GM12878 (cell line): ENCODE measurements at regions not wholly inside any gene's neighbourhood (a gene's known extent, or its start where the extent isn't known, plus 50 kb on each side); places are given as distances from the start of the nearest gene placed in this dataset.

Experiments used
- ATAC-seq: fragments of 200-7000 bp; cut with Tn5 transposase; 3 replicates; pipeline ENCODE4 v1.9.1; 2020; ENCODE audit warnings: mild to moderate bottlenecking, moderate library complexity
- BruUV-seq: library from RNA; stranded (reverse); fragments of 400-500 nt; replicated peaks from 2 replicates; lab custom pipeline; 2021; lab: Mats Ljungman, UMichigan
- CTCF ChIA-PET: fragments of 300-600 bp; sonication (Branson Sonifier 250); formaldehyde crosslinking; extraction: SDS; loops from one replicate; lab custom pipeline; 2021; ENCODE audit warnings: inconsistent platforms; lab: Yijun Ruan, JAX
- POLR2A ChIA-PET: fragments of 350-600 bp; formaldehyde crosslinking; extraction: SDS; loops from one replicate; lab custom pipeline; 2021; ENCODE audit warnings: inconsistent platforms; lab: Charles Lee
- RAD21 ChIA-PET: fragments of 300-600 bp; sonication (Branson Sonifier 250); formaldehyde crosslinking; loops from one replicate; lab custom pipeline; 2023; ENCODE audit warnings: antibody characterized with exemption; ENCODE audit not compliant: unreplicated experiment; lab: Charles Lee
- SMC1A ChIA-PET: fragments of 300-600 bp; sonication (Branson Sonifier 250); formaldehyde crosslinking; loops from one replicate; lab custom pipeline; 2023; ENCODE audit not compliant: unreplicated experiment, uncharacterized antibody; lab: Charles Lee
- DNase-seq: peaks from one replicate; pipeline ENCODE4 v3.0.0-alpha.2; 2011; ENCODE audit warnings: low read depth, low spot score
- FAIRE-seq: peaks from 3 replicates; lab custom pipeline; 2011; peaks lifted over from hg19 to GRCh38; lab: Jason Lieb, UNC
- H2AFZ ChIP-seq: 2 replicates; pipeline ENCODE4 v1.6.0; 2011; ENCODE audit warnings: low read depth, low read length, control low read depth; ENCODE audit not compliant: control insufficient read depth
- H3K27ac ChIP-seq: 2 replicates; pipeline ENCODE4 v1.5.1; 2011; ENCODE audit warnings: control low read depth; ENCODE audit not compliant: control insufficient read depth, insufficient read depth
- H3K27me3 ChIP-seq, 2 experiments: replicated peaks in 1 of 2; 2 replicates each; pipeline versions ENCODE4 v1.6.0 to v1.6.1; 2011; ENCODE audit warnings: low read length in 1 of 2; ENCODE audit not compliant: control insufficient read depth in 2 of 2, insufficient read depth in 2 of 2
- H3K36me3 ChIP-seq, 2 experiments: 2 replicates each; pipeline ENCODE4 v1.5.1; 2011; ENCODE audit warnings: low read length in 1 of 2; ENCODE audit not compliant: control insufficient read depth in 2 of 2, insufficient read depth in 2 of 2
- H3K4me1 ChIP-seq: 2 replicates; pipeline ENCODE4 v1.6.1; 2011; ENCODE audit warnings: mild to moderate bottlenecking, low read length, moderate library complexity, mixed read lengths; ENCODE audit not compliant: control insufficient read depth, insufficient read depth
- H3K4me2 ChIP-seq: 2 replicates; pipeline ENCODE4 v1.6.0; 2011; ENCODE audit warnings: control low read depth; ENCODE audit not compliant: control insufficient read depth, insufficient read depth
- H3K4me3 ChIP-seq: fragments of 200-600 bp; sonication (generic); 2 replicates; pipeline ENCODE4 v1.5.1; 2016
- H3K79me2 ChIP-seq: 2 replicates; pipeline ENCODE4 v1.6.0; 2011; ENCODE audit warnings: low read length; ENCODE audit not compliant: control insufficient read depth, insufficient read depth
- H3K9ac ChIP-seq: 2 replicates; pipeline ENCODE4 v1.8.0; 2011; ENCODE audit warnings: low read length, control low read depth, mixed read lengths; ENCODE audit not compliant: control insufficient read depth, insufficient read depth
- H3K9me3 ChIP-seq: replicated peaks from 3 replicates; pipeline ENCODE4 v1.5.1; 2011; ENCODE audit warnings: mild to moderate bottlenecking, low read length; ENCODE audit not compliant: control insufficient read depth, insufficient read depth
- H4K20me1 ChIP-seq: 2 replicates; pipeline ENCODE4 v1.6.0; 2011; ENCODE audit not compliant: control insufficient read depth, insufficient read depth
- BMI1 ChIP-seq: fragments of 450-650 bp; IDR thresholded peaks from 2 replicates; pipeline ENCODE4 v1.6.1; 2016; ENCODE audit warnings: mild to moderate bottlenecking, moderate library complexity, borderline replicate concordance
- EGR1 ChIP-seq, 2 experiments: IDR thresholded peaks; 1 replicate in 1 of 2; 2 replicates in 1 of 2; pipeline ENCODE4 v1.6.1; 2011 to 2012; ENCODE audit warnings: low read depth in 2 of 2, low read length in 2 of 2, borderline replicate concordance in 1 of 2, mild to moderate bottlenecking in 1 of 2, moderate library complexity in 1 of 2
- EP300 ChIP-seq, 2 experiments: fragments of 150-350 bp in 1 of 2; IDR thresholded peaks; 2 replicates each; pipeline ENCODE4 v1.6.1; 2011 to 2012; ENCODE audit warnings: low read depth in 2 of 2, low read length in 2 of 2, borderline replicate concordance in 1 of 2, improper control_type of control experiment in 1 of 2, inconsistent platforms in 1 of 2; ENCODE audit not compliant: control insufficient read depth in 1 of 2
- KDM1A ChIP-seq: fragments of 200-600 bp; sonication (generic); IDR thresholded peaks from 2 replicates; pipeline ENCODE4 v1.6.1; 2016; ENCODE audit warnings: borderline replicate concordance
- MEF2A ChIP-seq: IDR thresholded peaks from 2 replicates; pipeline ENCODE4 v1.6.1; 2011; ENCODE audit warnings: low read depth, mild to moderate bottlenecking, low read length, moderate library complexity; ENCODE audit not compliant: insufficient read depth
- MYB ChIP-seq: fragments of 150-350 bp; IDR thresholded peaks from 2 replicates; pipeline ENCODE4 v1.6.1; 2014; ENCODE audit warnings: mild to moderate bottlenecking, low read depth, low read length, borderline replicate concordance
- NFXL1 ChIP-seq: fragments of 450-650 bp; IDR thresholded peaks from 2 replicates; pipeline ENCODE4 v1.6.1; 2017; ENCODE audit warnings: antibody characterized with exemption, mild to moderate bottlenecking, borderline replicate concordance
- PAX5 ChIP-seq: IDR thresholded peaks from 2 replicates; pipeline ENCODE4 v1.6.1; 2011; ENCODE audit warnings: low read depth, low read length, borderline replicate concordance
- RFX5 ChIP-seq: IDR thresholded peaks from 2 replicates; pipeline ENCODE4 v1.6.1; 2011; ENCODE audit warnings: low read depth, low read length, improper control_type of control experiment
- SRF ChIP-seq, 2 experiments: IDR thresholded peaks; 2 replicates each; pipeline ENCODE4 v1.6.1; 2011; ENCODE audit warnings: low read depth in 2 of 2, low read length in 2 of 2, mild to moderate bottlenecking in 1 of 2, moderate library complexity in 1 of 2
- YY1 ChIP-seq: IDR thresholded peaks from 2 replicates; pipeline ENCODE4 v1.6.1; 2011; ENCODE audit warnings: low read depth, mild to moderate bottlenecking, low read length
- ZBTB33 ChIP-seq: fragments of 450-650 bp; IDR thresholded peaks from 2 replicates; pipeline ENCODE4 v1.6.1; 2017; ENCODE audit warnings: mild to moderate bottlenecking
- WGBS: methylation state at CpG from one replicate; pipeline ENCODE4 v1.1.6; 2016; ENCODE audit warnings: low lambda C conversion rate; ENCODE audit not compliant: insufficient replicate concordance, insufficient coverage; ENCODE audit errors: missing lambda C conversion rate; 5-methylcytosine and 5-hydroxymethylcytosine counted together
- in situ Hi-C: fragments of 300-500 bp; cut with MboI; formaldehyde crosslinking; loops from 9 replicates; pipeline ENCODE4 v1.14.3; 2018; ENCODE audit warnings: mixed read lengths
- intact Hi-C: fragments of 100-400 bp; cut with micrococcal nuclease; formaldehyde crosslinking; loops from one replicate; pipeline ENCODE4 v1.14.2; 2022; ENCODE audit not compliant: unreplicated experiment
- TF ChIP-seq, protein P1 (sequence below): fragments of 450-650 bp; formaldehyde crosslinking; IDR thresholded peaks from 2 replicates; pipeline ENCODE4 v1.4.0; 2022; ENCODE audit warnings: mild to moderate bottlenecking, moderate library complexity
- TF ChIP-seq, protein P2 (sequence below): fragments of 450-650 bp; conservative IDR thresholded peaks from 2 replicates; pipeline ENCODE4 v1.6.1; 2017; ENCODE audit warnings: mild to moderate bottlenecking, moderate library complexity

DNA sequence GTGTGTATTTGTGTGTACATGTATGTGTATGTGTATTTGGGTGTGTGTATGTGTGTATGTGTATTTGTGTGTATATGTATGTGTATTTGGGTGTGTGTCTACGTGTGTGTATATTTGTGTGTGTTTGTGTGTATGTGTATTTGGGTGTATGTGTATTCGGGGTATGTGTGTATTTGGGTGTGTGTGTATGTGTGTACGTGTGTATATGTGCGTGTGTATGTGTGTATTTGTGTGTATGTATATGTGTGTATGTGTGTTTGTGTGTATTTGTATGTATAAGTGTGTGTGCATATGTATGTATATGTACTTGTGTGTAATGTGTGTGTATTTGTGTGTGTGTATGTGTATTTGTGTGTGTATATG lies 62.0 kb downstream of the HAPSTR1 start:
- Histone ChIP-seq H3K4me1 (no peaks in the 10 kb centered on the region), H3K4me3 (no peak overlapping the region), H3K27me3 (no peaks in the 10 kb centered on the region; a peak in 1 of 4 replicates), H3K9me3 (no peaks in the 10 kb centered on the region), H3K79me2 (no peaks in the 10 kb centered on the region), H3K36me3 (no peaks in the 10 kb centered on the region), H3K9ac (no peak overlapping the region), H3K4me2 (no peak overlapping the region), H4K20me1 (no peaks in the 10 kb centered on the region), H2AFZ (no peak overlapping the region), H3K27ac (no peak overlapping the region)
- ChIA-PET CTCF (no interaction called here), RAD21 (no interaction called here), SMC1A (no interaction called here), POLR2A (no interaction called here)
- no TSS peak for BruUV-seq
- WGBS, result 44% methylated on average over 4 of the region's 4 CpGs
- in situ Hi-C loops, result no loop called here
- no peak for FAIRE-seq
- no peak for DNase-seq
- TF ChIP-seq ZBTB33 (no peak), KDM1A (no peak), YY1 (no peak), EP300 (IDR thresholded peaks at IDR 0.05; ENCODE audit: borderline replicate concordance in 1 of 2, control insufficient read depth in 1 of 2, low read depth in 2 of 2, low read length in 2 of 2) (no peak), RFX5 (no peak), MEF2A (no peak), BMI1 (no peak), NFXL1 (no peak), SRF (IDR thresholded peaks at IDR 0.05; ENCODE audit: low read depth in 2 of 2, low read length in 2 of 2) (no peak), PAX5 (no peak), EGR1 (IDR thresholded peaks at IDR 0.05; ENCODE audit: borderline replicate concordance in 1 of 2, low read depth in 2 of 2, low read length in 2 of 2) (no peak), MYB (no peak)
- TF ChIP-seq, protein P1, sequence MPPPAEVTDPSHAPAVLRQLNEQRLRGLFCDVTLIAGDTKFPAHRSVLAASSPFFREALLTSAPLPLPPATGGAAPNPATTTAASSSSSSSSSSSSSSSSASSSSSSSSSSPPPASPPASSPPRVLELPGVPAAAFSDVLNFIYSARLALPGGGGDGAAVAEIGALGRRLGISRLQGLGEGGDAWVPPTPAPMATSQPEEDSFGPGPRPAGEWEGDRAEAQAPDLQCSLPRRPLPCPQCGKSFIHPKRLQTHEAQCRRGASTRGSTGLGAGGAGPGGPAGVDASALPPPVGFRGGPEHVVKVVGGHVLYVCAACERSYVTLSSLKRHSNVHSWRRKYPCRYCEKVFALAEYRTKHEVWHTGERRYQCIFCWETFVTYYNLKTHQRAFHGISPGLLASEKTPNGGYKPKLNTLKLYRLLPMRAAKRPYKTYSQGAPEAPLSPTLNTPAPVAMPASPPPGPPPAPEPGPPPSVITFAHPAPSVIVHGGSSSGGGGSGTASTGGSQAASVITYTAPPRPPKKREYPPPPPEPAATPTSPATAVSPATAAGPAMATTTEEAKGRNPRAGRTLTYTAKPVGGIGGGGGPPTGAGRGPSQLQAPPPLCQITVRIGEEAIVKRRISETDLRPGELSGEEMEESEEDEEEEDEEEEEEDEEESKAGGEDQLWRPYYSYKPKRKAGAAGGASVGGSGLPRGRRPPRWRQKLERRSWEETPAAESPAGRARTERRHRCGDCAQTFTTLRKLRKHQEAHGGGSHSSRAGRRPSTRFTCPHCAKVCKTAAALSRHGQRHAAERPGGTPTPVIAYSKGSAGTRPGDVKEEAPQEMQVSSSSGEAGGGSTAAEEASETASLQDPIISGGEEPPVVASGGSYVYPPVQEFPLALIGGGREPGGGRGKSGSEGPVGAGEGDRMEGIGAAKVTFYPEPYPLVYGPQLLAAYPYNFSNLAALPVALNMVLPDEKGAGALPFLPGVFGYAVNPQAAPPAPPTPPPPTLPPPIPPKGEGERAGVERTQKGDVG (CRISPR knock-in tag), result no peak
- TF ChIP-seq, protein P2, sequence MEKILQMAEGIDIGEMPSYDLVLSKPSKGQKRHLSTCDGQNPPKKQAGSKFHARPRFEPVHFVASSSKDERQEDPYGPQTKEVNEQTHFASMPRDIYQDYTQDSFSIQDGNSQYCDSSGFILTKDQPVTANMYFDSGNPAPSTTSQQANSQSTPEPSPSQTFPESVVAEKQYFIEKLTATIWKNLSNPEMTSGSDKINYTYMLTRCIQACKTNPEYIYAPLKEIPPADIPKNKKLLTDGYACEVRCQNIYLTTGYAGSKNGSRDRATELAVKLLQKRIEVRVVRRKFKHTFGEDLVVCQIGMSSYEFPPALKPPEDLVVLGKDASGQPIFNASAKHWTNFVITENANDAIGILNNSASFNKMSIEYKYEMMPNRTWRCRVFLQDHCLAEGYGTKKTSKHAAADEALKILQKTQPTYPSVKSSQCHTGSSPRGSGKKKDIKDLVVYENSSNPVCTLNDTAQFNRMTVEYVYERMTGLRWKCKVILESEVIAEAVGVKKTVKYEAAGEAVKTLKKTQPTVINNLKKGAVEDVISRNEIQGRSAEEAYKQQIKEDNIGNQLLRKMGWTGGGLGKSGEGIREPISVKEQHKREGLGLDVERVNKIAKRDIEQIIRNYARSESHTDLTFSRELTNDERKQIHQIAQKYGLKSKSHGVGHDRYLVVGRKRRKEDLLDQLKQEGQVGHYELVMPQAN, result no peak
- intact Hi-C loops, result no loop called here
- ATAC-seq, result no peak
